Stimulated activated effector memory CD8-positive, alpha-beta T cell treated with anti-CD3 and anti-CD28 coated beads, Interleukin-12 subunit alpha, Interleukin-12 subunit beta, amount 100 ng/mL, for 72 hours (primary cell): ENCODE measurements at regions not wholly inside any gene's neighbourhood (a gene's known extent, or its start where the extent isn't known, plus 50 kb on each side); places are given as distances from the start of the nearest gene placed in this dataset.
A peak's percentile ranks its signal among the peaks of the same experiment; 100 is the strongest.

Source experiments
- ATAC-seq: fragments of 150-1000 bp; cut with Tn5 transposase; 2 replicates; pipeline ENCODE4 v1.10.0; 2021
- DNase-seq, 2 donors: peaks; one replicate each; pipeline ENCODE4 v3.0.0; 2021 to 2022; ENCODE audit warnings: low spot score in 2 of 2
- H3K27ac Mint-ChIP-seq: one replicate; pipeline ENCODE4 v1.8.0; 2022; ENCODE audit warnings: mild to moderate bottlenecking, mixed read lengths
- H3K36me3 Mint-ChIP-seq: one replicate; pipeline ENCODE4 v1.8.0; 2022; ENCODE audit warnings: mild to moderate bottlenecking, mixed read lengths
- H3K4me1 Mint-ChIP-seq: one replicate; pipeline ENCODE4 v1.8.0; 2022; ENCODE audit warnings: mixed read lengths
- H3K4me3 Mint-ChIP-seq: one replicate; pipeline ENCODE4 v1.8.0; 2022; ENCODE audit warnings: mild to moderate bottlenecking, mixed read lengths
- H3K9me3 Mint-ChIP-seq: one replicate; pipeline ENCODE4 v1.8.0; 2022; ENCODE audit warnings: mixed read lengths

DNA sequence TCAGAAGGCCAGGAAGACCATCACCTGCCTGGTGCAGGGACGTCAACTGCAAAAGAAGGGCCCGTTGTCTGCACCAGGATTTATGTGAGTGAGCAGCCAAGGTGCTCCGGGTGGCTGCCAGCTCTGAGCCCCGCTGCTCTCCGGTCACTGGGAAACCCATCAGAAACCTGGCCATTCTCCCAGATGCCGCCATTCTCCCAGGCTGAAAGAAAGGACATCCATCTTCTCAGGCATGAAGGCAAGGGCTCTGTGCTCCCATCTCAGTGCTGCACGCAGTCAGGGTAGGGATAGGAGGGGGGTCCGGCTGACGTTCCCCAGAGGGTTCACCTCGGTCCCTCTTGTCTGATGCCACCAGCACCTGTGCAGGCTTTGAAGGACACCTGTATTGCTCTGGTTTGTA lies 158.4 kb downstream of the ERCC6L2 start:
- H3K4me3 Mint-ChIP-seq, result no peak overlapping the region
- peaks cover 13% of the 10 kb centered on the region for H3K4me1 Mint-ChIP-seq
- peaks cover 6% of the 10 kb centered on the region for H3K9me3 Mint-ChIP-seq
- DNase-seq, result no peak
- H3K27ac Mint-ChIP-seq, result no peak overlapping the region
- ATAC-seq, result no peak
- no peaks in the 10 kb centered on the region for H3K36me3 Mint-ChIP-seq

DNA sequence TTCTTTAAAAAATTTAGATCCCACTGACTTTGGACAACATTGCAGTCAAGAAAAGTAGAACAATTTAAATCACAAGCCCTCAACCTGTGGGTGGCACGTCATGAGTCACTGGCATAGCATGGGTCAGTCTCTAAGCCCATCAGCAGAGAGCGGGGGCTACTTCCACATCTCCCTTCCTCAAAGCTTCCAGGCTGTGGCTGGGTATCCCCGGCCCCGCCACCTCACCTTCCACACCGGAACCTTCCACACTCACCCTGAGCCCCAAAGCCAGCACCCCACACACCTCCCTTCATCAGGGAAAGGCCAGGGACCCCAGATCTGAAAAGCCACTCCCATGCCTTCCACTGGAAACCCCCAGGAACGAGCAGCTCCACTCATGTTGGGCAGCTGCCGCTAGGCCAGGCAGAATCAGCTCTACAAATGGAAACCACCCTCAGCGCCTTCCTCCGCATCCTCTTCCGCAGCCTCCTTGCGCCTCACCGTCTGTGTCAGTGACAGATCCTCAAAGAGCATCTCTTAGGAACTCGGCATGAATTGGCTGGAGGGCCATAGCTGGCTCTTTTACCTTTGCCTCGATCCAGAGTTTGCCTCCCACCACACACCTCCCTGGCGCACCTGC lies 156.5 kb downstream of the ERCC6L2 start:
- Mint-ChIP-seq H3K9me3 (no peaks in the 10 kb centered on the region), H3K4me1 (peaks cover 19% of the 10 kb centered on the region), H3K36me3 (no peaks in the 10 kb centered on the region), H3K4me3 (no peak overlapping the region), H3K27ac (no peak overlapping the region)
- no peak for DNase-seq
- ATAC-seq, result no peak

GRCh38 chr9:96031366-96031824 lies 155.9 kb downstream of the ERCC6L2 start:
- ATAC-seq, result no peak
- Mint-ChIP-seq H3K4me1 (peaks cover 26% of the 10 kb centered on the region), H3K4me3 (no peak overlapping the region), H3K27ac (no peak overlapping the region), H3K36me3 (no peaks in the 10 kb centered on the region), H3K9me3 (peaks cover 4% of the 10 kb centered on the region)
- no peak for DNase-seq

GRCh38 chr9:96029722-96030530 lies 154.4 kb downstream of the ERCC6L2 start:
- Mint-ChIP-seq H3K27ac (no peak overlapping the region), H3K4me3 (no peak overlapping the region), H3K4me1 (peaks cover 27% of the 10 kb centered on the region), H3K36me3 (no peaks in the 10 kb centered on the region), H3K9me3 (peaks cover 4% of the 10 kb centered on the region)
- DNase-seq (no peak), ATAC-seq (no peak)

DNA sequence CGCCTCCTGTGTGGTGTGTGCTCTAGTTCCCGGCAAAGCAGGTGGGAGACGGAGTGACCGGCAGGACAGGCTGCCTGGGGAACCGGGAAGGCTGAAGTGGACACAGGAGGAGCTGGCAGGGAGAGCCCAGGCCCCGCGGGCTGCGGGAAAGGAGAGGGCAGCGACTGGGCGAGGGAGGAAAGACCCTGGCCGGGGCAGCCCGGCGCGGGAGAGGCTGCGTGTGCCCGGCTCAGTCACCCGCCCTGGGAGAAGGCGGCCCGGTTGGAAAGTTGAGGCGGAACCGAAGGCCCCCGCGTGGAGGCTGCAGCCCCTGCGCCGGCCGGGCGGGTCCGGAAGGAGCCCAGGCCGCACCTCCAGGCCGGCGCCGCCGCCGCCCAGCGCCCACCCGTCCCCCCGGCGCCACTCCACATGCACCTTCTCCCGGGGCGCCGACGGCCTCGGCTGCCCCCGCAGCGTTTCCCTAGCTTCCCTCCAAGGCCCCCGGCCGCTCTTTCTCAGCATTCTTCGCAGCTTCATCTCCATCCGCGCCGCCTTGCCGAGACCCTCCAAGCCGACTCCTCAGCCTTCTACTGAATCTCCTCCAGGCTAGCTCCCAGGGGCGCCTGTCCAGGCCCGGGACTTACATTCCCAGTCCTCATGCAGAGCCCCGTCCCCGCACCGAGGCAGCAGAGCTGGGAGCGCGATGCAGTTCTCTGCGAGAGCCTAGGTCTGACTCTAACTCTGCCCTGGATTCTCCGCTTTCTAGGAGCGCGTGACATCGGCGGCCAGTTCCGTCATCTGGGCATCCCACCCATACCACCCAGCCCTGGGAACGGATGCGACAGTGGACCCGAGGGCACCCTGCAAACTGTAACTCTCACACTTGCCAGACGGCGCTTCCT lies 152.0 kb downstream of the ERCC6L2 start:
- Mint-ChIP-seq H3K4me1 (peaks cover 49% of the 10 kb centered on the region), H3K4me3 (peak overlapping the region; percentile 68)
- ATAC-seq, result peak; percentile 33

GRCh38 chr9:96026655-96027213 lies 151.2 kb downstream of the ERCC6L2 start:
- Mint-ChIP-seq H3K9me3 (peaks cover 4% of the 10 kb centered on the region), H3K4me3 (peak overlapping the region; percentile 68), H3K4me1 (peaks cover 50% of the 10 kb centered on the region), H3K27ac (peak overlapping the region; percentile 78), H3K36me3 (peaks cover 13% of the 10 kb centered on the region)
- DNase-seq (no peak), ATAC-seq (no peak)

More for the DNA sequence above, 152.0 kb downstream of the ERCC6L2 start:
- peak overlapping the region; percentile 78 for H3K27ac Mint-ChIP-seq
- H3K9me3 Mint-ChIP-seq, result peaks cover 4% of the 10 kb centered on the region
- peaks cover 8% of the 10 kb centered on the region for H3K36me3 Mint-ChIP-seq
- peak in 1 of 2 donors; percentile 60 for DNase-seq

DNA sequence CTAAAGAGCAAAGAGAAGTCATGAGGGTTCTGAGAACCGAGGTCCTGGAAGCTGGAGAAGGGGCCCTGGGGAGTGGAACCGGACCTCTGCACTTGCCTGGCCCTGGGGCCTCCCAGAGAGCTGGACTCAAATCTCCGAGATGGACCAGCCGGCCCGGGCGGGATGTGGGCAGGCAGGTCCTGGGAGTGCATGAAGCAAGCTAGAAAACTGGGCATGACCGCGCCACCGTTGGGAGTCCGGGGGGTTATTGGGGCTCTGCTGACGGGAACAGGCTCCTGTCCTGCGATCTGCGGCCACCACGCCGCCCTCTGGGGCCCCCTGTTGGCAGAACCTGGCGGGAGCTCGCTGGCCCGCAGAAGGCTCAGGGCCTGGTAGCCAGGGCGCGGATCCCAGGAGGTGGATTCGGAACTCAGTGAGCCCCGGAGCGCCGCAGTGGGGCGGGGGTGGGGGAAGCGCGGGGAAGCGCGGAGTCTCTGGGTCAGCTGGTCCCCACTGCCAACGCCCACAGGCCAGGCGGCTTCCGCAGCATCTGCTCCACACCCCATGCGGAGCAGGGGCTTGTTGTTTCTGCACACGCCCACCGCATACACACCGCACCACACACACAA lies 150.6 kb downstream of the ERCC6L2 start:
- peak overlapping the region; percentile 68 for H3K4me3 Mint-ChIP-seq
- peak; percentile 18 to 56 for DNase-seq
- ATAC-seq, result no peak
- H3K27ac Mint-ChIP-seq, result peak overlapping the region; percentile 78
- H3K36me3 Mint-ChIP-seq, result peaks cover 13% of the 10 kb centered on the region
- peaks cover 4% of the 10 kb centered on the region for H3K9me3 Mint-ChIP-seq
- peaks cover 50% of the 10 kb centered on the region for H3K4me1 Mint-ChIP-seq

- Mint-ChIP-seq H3K9me3 (peaks cover 4% of the 10 kb centered on the region), H3K4me1 (peaks cover 71% of the 10 kb centered on the region), H3K36me3 (peaks cover 18% of the 10 kb centered on the region), H3K4me3 (peak overlapping the region; percentile 87), H3K27ac (peak overlapping the region; percentile 97)
- DNase-seq (no peak), ATAC-seq (no peak)
These were observed 148.0 kb downstream of the ERCC6L2 start for GRCh38 chr9:96023486-96023885.

DNA sequence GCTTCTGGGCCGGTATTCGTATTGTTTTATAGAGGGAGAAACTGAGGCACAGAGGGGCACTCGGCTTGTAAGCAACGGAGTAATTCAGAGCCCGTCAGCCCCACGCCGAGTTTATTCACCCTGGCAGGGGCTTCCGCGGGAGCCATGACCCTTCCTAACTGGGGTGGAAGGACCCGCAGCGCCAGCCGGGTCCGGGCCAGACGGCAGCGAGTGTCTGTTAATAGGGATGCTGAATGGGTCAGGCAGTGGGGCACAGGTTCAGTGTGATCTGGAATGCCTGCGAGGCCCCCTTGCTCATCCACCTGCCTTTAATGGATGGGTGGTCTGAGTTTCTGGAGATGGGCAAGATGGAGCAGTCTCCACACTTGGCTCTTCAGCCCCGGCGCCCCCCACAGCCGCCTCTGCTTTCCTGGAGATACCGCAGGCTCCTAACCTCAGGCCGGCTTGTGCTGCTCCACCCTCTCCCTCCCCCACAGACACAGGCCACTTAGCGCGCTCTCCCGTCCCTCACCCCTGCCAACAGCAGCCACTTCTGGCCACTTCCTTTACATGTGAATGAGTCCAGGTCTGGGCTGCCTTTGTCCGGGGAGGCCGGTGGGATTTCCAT lies 147.1 kb downstream of the ERCC6L2 start:
- H3K4me1 Mint-ChIP-seq, result peaks cover 69% of the 10 kb centered on the region
- peaks cover 18% of the 10 kb centered on the region for H3K36me3 Mint-ChIP-seq
- peaks cover 4% of the 10 kb centered on the region for H3K9me3 Mint-ChIP-seq
- H3K27ac Mint-ChIP-seq, result peak overlapping the region; percentile 97
- DNase-seq, result peak; percentile 48 to 75
- peak overlapping the region; percentile 87 for H3K4me3 Mint-ChIP-seq
- peak; percentile 63 for ATAC-seq

- DNase-seq, result peak; percentile 15 to 61
- Mint-ChIP-seq H3K4me3 (peak overlapping the region; percentile 87), H3K36me3 (peaks cover 21% of the 10 kb centered on the region), H3K4me1 (peaks cover 70% of the 10 kb centered on the region), H3K27ac (peak overlapping the region; percentile 97), H3K9me3 (peaks cover 3% of the 10 kb centered on the region)
- ATAC-seq, result peak; percentile 36
These were observed 146.3 kb downstream of the ERCC6L2 start for GRCh38 chr9:96021551-96022444.

DNA sequence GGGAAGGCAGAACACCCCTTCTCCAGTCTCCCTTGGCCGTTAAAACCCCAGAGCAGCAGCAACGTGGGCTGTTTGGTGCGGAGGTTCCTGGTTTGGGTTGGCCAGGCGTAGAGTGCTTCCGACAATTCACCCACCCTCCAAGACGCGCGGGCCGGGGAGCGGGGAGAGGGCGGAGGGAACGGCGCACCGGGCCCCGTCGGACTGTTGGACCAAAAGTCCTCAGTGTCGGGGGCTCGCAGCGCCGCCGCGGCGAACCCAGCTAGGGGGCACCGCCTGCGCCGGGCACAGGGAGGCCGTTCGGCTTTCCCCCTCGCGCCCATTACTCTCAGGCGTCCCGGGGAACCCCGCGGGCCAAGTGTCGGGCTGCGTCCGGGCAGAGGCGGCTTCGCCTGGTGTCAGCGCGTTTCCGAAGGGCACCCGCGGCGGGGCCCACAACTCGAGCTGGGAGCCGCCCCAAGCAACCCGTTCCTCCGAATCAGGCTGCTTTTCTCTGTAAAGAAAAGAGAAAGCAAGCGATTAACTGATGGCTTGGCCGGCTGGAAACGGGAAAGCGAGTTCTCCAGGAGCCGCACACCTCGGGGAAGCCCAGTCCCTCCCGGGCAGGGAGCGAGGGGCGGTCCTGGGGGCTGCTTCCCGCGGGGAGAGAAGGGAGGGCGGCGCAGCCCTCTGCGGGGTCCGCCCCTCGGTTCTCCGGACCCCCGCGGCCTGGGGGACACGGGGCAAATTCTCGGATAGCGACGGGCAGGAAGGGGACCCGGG lies 145.5 kb downstream of the ERCC6L2 start:
- peaks cover 29% of the 10 kb centered on the region for H3K36me3 Mint-ChIP-seq
- H3K27ac Mint-ChIP-seq, result peak overlapping the region; percentile 97
- ATAC-seq (peak; percentile 63), DNase-seq (peak; percentile 51 to 83)
- no peaks in the 10 kb centered on the region for H3K9me3 Mint-ChIP-seq
- H3K4me3 Mint-ChIP-seq, result peak overlapping the region; percentile 87
- peaks cover 74% of the 10 kb centered on the region for H3K4me1 Mint-ChIP-seq

DNA sequence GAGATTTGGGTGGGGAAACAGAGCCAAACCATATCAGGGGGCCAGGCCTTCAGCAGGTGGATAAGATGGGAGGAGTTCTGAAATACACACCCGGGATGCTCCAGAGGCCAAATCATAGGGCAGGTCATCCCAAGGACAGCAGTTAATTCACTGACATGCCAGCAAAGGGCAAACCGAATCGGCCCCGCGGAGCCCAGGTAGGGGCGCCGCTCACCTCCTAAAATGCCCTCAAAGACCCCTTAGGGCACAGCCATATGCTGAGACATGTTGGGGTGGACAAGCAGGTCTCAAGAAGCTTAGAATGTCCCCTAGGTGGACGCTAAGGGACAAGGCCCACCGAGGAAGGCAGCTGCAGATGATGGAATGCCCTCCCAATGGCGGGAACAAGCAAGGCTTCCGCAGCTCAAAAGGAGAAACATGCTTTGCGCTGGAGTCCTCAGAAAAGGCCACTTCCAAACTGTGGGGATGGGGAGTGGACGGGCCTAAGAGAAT lies 144.9 kb downstream of the ERCC6L2 start:
- H3K36me3 Mint-ChIP-seq, result peaks cover 35% of the 10 kb centered on the region
- H3K9me3 Mint-ChIP-seq, result no peaks in the 10 kb centered on the region
- peak overlapping the region; percentile 97 for H3K27ac Mint-ChIP-seq
- H3K4me1 Mint-ChIP-seq, result peaks cover 79% of the 10 kb centered on the region
- DNase-seq, result no peak
- H3K4me3 Mint-ChIP-seq, result peak overlapping the region; percentile 87
- no peak for ATAC-seq
